GM18907 (cell line): ENCODE measurements at regions not wholly inside any gene's neighbourhood (a gene's known extent, or its start where the extent isn't known, plus 50 kb on each side); places are given as distances from the start of the nearest gene placed in this dataset.

ENCODE experiments used
- ATAC-seq: cut with Tn5 transposase; IDR thresholded peaks from one replicate; pipeline ENCODE4 v1.9.1; 2021; ENCODE audit warnings: mild to moderate bottlenecking, moderate library complexity; ENCODE audit not compliant: unreplicated experiment

DNA sequence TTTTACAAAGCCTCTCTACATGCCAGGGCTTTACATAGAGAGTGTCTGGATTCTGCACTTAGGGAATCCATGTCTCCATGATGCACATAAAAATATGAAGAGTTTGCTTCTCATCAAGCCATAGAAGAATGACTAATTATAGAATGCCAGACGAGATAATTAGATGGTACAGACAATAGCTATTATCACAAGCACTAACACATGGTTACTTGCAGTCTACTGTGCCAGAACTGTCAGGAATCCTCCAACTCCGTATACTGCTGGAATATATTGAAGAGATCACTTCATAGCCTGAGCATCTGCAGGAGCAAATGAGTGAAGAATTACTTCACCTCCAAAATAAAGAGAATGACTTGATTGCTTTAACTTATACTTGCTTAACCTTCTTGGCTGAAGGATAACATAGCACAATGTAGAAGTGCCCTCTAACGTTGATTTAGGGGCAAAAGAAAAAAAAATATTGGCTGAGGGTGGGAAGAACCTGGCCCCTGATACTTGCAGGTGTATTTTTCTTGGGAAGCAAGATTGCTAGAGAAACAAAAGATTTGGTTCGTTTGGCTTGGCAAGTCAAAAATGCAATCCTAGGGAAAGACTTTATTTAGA lies 272.8 kb upstream of the FAR2 start:
- no peak for ATAC-seq

DNA sequence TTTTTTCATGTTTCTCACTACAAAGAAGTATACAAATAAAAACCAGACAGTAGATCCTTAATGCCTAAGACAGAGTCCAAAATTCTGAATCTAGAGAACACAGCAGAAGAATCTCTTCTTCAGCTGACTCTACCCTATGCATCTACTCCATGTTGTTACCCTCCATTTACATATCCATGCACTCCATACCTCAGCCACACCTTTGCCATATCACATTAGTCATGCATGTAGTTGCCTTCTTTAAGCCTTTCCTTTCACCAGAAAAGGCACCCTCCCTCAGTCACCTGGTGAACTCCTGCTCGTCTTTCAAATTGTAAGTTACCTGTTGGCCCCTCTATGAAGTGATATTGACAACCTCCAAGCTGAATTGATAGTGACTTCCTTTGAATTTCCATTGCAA lies 271.2 kb upstream of the FAR2 start:
- ATAC-seq, result no peak

DNA sequence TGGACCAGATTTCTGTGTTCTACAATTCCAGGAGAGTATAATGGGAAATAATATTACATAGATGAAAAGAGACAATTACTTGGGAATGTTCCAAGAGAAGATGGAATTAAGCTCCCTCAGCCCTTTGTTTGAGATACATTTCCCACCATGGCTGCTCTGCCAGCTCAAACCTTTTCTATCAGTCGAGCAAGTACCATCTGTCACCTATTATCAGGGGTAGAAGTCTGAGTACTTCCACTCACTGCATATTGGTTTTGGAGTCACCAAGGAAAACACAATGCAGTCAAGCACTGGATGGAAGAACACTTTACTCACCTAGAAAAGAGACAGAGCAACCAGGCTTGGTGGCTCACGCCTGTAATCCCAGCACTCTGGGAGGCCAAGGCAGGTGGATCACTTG lies 270.4 kb upstream of the FAR2 start:
- ATAC-seq, result no peak

DNA sequence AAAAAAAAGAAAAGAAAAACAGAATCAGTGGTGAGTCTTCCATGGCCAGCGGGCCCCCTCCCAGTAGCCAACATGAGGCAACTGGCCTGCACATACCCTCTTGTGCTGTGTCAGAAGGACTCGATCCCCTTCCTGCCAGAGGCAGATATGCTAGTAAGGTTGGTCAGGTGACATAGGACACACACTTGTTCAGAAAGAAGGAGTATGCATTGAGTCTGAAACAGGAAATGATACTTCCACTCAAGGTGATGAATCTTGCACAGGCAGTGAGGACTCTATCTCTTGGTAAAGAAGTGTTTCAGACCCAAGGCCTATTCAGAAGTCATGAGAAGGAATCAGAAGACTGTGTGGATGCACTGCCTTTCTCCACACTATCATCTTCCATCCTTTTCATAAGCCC lies 269.7 kb upstream of the FAR2 start:
- ATAC-seq, result peak; percentile 80

DNA sequence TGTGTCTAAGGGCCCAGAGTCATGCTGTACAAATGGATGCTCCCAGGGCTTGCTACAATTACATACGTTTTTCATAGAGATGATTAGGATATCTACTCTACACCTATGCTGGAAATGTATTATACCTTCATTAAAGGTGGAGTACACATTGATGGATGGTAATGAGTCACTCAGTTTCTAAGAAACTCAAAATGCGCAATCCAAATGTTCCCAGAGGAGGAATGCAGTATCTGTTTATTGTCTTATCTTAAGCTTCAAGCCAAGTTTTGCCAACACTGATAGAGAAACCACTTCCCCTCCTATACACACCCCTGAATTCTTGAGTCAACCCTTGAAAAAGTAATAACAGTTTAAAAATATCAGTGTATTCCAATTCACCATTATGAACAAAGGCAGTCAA lies 266.6 kb upstream of the FAR2 start:
- no peak for ATAC-seq

DNA sequence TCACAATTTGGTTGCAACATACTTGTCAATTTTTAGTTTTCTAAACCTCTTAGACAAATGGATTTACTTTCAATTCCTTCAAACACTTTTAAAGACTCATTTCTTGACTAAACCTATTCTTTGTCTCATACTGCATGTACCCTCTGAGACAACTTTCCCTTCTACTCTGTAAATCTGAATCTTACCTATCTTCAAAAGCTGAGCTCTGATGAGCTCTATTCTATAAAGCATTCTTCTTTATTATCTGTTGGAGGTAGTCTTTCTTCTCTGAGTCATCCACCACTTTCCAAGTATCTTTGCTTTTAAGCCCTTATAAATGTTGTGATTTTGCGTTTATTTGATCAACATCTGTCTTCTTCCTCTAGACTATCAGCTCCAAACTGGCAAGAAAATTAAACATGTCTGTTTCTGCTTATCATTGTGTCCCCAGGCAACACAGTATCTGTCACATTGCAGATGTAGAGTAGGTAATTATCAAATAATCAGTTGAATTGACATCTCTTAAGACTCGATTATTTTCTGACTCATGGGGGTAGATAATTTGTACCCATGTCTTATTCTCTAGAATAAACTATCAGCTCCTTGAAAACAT lies 265.6 kb upstream of the FAR2 start:
- no peak for ATAC-seq

DNA sequence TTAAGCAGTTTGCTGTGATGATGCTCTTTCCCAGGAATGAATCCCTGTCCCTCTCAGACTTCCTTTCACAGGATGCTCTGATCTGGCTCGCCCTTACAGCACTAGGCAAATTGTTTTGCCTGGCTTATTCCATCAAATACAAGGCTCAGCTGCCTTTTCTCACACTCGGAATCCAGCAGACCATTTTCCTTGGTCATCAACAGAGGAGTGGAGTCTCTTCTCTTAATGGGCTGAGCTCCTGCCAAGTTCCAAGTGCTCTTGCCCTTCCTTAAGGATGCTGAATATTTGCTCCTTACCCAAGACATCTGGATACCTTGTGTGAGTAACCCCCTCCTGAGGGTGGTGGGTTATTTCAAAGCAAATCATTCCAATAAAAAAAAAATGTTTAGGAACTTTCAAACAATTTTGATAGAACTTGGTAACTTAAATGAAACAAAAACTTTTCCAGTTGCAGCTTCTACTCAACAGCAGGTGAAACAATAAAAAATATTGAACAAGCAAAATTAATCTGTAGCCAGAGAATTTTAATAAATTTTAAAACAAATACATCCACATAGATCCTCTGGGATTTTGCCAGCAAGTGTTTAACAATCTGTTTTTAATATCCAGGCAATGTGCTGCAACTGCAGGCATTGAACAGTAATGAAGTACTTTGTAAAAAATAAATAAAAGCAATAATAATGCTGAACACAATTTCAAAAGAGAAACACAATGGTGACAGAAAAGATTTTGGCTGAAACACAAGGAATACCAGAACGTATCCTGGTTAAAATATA lies 264.0 kb upstream of the FAR2 start:
- no peak for ATAC-seq

DNA sequence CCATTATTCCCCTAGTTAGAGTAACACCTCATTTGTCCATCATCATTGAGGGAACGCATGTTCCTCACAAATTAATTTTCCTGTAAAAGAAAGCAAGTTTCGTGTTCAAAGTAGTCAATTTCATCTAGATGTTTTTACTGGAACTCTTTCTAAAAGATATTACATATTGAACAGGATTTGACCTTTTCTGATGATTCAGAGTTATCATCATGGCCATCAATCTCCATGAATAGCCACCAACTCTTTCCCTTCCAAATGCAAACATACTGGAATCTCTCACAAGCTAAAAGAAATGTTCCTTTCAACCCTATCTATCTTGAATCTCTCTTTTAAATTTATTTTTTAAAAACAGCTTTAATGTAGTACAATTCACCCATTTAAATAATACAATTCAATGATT lies 263.1 kb upstream of the FAR2 start:
- ATAC-seq, result no peak

DNA sequence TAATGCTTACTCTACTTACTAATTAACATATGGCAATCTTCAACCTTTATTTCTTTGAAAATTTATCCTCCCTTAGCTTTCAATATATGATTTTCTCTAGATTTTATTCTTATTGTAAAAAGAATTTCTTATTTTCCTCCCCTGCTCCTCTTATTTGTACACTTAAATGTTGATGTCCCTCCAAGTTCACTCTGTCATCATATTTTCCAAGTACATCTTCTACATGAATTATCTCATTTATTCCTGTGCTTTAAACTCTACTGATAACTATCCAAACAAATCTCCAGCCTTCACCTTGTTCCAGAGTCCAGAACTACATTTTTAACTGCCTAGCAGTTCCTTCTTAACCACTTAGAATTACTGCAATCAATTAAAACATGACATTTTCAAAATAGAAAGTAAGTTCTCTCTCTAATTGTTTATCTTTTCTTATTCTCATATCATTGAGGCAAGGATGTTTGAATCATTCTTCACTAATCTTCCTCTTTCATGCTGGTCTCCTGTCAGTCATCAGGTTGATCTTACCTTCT lies 261.6 kb upstream of the FAR2 start:
- no peak for ATAC-seq

DNA sequence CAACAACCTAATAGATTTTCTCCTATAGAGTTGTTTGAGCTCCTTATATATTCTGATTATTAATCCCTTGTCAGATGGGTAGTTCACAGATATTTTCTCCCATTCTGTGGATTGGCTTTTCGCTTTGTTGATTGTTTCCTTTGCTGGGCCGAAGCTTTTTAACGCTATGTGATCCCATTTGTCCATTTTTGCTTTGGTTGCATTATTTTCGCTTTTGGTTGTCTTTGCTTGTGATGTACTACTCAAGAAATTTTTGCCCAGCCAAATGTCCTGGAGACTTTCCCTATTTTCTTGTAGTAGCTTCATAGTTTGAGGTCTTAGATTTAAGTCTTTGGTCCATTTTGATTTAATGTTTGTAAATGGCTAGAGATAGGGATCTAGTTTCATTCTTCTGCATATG lies 258.4 kb upstream of the FAR2 start:
- ATAC-seq, result no peak

DNA sequence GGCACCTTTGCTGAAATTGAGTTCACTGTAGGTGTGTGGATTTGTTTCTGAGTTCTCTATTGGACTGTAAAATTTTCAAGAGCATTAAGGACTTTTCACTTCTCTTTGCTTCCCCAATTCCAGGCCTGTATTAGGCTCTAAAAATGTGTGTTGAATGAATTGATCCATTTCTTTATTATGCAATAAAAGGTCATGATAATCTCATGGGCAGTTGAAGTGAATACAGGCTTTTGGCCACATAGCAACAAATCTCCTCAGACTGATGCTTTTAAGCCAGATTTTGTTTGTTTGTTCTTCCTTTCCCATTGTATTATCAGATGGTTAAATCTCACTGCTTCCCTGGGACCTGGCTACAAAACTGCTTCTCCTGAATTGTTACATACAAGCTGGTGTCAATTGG lies 258.0 kb upstream of the FAR2 start:
- ATAC-seq, result no peak

DNA sequence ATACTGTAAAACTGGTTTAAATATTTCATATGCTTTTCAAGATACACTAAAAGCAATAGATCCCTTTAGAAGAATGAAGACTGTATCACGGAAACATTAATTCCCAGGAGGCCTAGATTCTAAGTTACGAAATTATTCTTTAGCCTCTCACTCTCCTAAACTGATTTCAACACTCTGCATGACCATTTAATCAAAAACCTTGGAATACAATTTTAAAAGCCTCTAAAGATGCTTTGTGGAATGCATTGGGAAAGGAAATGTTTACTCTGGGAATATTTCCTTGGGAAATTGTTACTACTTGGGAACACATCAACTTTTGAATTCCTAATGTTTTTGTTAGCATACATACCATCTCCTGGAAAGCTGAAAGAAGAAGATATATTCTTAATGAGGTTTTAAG lies 255.7 kb upstream of the FAR2 start:
- no peak for ATAC-seq

DNA sequence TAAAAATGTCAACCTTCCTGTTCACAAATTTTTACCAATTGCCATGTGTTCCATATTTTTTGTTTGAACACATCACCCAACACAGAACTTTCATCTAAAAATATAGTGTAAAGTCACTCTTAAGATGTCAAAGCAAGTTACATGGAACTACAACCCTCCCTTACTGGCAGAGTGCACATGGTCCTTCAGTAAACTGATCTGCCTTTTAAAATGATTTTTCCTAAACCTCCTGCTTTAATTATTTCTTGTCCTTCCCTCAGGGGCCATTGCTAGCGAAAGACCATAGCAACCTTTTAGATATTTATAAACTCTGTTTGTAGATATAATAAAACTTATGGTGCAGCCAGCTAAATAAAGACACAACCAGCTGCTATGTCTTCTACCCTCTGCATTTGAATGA lies 255.2 kb upstream of the FAR2 start:
- no peak for ATAC-seq

DNA sequence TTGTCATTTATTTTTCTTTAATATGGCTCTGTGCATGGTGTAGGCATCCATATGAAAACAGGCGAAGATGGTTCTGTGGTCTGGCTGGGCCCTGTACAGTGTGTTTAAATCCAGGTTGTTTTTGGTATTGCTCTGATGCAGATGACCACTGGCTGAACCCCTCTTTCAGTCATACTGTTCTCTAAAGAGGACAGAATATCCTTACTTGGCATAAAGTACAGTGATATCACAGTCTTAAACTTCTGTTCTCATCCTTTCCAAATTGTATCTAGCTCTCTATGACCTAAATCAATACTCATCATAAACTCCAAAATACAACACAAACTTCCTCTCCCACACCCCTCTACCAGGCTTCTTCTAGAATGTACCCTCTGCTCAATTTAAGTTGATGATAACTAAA lies 252.7 kb upstream of the FAR2 start:
- no peak for ATAC-seq

DNA sequence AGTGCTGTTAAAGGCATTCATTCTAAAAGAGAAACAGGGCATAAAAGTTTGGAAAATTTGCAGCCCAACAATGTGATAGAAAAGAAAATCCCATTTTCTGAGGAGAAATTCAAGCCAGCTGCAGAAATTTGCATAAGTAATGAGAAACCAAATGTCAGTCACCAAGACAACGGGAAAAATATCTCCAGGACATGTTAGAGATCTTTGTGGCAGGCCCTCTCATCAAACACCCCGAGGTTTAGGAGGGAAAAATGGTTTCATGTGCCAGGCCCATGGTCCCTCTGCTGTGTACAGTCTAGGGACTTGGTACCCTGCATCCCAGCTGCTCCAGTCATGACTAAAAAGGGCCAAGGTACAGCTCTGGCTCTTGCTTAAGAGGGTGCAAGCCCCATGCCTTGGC lies 251.0 kb upstream of the FAR2 start:
- no peak for ATAC-seq

DNA sequence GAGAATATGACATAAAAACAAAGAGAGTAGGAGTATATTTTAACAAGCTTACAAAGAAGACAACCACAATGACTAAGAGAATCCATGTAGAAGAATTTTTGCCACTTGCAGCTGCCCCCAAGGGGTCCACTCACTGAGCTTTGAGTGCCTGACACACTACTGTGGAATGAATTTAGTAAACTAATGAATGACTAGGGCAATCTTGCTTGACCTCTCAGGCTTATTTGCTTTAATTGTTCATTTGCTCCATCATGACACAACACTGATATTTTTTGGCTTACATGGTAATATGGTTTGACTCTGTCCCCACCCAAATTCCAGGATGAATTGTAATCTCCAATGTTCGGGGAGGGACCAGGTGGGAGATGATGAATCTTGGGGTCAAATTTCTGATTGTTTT lies 249.1 kb upstream of the FAR2 start:
- no peak for ATAC-seq

DNA sequence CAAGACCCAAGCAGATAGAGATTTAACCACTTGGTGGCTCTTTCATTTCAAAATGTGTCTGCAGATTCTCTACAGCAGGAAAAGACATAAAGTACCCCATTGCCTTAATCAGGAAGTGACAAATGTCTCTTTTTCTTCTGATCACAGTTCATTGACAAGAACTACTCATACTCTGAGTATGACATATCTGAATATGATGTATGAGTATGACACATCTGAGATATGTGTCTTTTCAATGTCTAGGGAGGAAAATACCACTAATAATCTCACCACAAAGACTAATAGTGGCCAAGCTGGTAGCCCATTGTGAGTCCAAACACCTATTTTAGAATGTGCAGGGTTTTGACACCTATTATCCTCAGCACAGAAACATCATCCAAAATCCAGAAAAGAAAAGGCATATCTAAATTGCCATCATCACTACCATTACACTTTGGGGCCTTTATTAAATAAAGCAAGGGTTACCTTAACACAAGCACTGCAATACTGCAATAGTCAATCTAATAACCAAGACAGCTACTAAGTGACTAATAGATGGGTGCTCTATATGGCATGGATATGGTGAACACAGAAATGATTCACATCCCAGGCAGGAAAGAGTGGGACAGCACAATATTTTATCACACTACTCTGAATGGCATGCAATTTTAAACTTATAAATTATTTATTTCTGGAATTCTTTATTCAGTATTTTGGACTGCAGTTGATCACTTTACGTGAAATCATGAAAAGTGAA lies 243.7 kb upstream of the FAR2 start:
- ATAC-seq, result no peak

DNA sequence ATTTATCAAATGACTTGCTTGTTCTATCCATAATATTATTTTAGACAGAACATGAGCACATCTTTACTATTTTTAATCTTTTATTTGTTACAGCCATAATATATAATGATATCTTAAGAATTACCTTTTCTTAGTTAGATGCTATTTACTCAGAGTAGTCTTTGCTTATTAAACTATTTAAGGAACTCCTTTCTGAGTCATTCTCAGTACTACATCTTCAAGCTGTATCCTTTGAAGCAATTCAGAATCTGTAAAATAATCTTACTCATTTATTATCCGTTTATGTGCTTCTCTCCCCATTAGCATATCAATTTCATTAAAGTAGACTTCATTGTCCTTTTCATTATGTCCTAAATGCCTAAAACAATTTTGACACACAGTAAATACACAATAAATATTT lies 240.4 kb upstream of the FAR2 start:
- ATAC-seq, result no peak

DNA sequence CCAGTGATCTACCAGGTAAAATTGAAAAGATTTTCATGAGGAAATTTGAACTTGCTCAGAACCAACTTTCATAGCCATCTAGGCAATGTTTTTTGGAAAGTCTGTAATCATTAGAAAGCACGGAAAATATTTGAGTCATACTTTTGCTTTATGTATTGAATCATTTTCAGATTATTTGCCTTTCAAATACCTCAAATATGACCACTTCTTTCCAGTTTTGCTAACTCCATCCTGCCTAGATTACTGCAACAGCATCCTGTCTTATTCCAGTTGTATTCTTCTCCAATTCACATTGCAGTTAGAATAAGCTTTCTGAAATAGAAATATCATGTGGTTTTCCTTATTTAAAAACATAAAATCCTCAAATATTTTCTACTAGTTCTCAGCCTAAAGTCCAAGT lies 239.8 kb upstream of the FAR2 start:
- no peak for ATAC-seq

DNA sequence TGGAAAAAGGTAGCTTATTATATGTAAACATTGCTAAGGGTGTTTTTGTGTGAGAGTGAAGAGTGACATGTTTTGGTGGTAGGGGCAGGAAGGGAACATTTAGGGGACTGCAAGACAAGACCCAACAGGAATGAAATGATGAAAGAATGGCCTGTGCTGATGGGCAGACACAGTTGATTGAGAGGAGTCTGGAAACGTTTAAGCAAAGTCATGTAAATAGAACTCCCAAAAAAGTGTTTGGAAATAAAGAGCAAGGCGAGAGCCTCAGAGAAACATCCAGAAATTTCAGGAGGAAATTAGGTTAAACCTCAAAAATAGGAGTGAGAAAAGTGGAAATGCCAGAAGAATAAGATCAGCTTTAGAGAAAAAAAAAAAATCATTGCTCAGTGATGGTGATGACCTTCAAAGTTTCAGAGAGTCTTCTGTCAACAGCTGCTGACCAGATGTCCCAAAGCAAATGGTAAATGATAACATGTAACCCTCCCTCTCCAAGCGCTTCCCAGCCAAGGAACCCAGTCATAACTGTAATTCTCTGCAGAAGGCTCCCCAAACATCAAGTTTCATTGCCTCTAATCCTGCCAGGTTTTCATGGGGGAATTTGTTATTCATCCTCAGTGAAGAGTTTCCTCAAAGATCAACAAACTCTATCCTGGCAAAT lies 223.2 kb upstream of the FAR2 start:
- no peak for ATAC-seq

DNA sequence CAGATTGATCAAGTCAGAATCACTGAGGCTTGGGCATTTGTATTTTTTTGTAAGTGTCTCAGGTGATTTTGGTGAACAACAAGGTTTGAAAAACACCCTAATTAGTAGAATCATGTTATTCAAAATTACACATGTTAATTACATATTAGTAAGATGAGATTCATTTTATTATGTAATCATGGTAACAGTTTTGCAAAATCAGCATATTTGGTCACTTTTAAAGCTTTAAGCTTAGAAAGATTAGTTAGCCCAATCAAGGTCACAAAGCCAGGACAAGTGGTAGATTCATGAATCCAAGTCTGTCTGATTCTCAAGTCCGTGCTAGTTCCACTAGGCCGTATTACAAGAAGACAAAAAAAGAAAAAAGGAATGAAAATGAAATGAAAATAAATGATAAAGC lies 218.4 kb upstream of the FAR2 start:
- no peak for ATAC-seq
